IMR-90 (cell line): ENCODE measurements at regions not wholly inside any gene's neighbourhood (a gene's known extent, or its start where the extent isn't known, plus 50 kb on each side); places are given as distances from the start of the nearest gene placed in this dataset.

ENCODE experiments used
- CEBPB ChIP-seq: IDR thresholded peaks from 2 replicates; pipeline ENCODE4 v1.6.1; 2012; ENCODE audit warnings: low read depth, low read length, improper control_type of control experiment
- MXI1 ChIP-seq: IDR thresholded peaks from 2 replicates; pipeline ENCODE4 v1.6.1; 2012; ENCODE audit warnings: low read depth, mild to moderate bottlenecking, low read length, moderate library complexity, borderline replicate concordance
- POLR2A ChIP-seq: IDR thresholded peaks from 2 replicates; pipeline ENCODE4 v1.6.1; 2012; ENCODE audit warnings: mild to moderate bottlenecking, low read depth, low read length
- SMC3 ChIP-seq: fragments of 150-350 bp; IDR thresholded peaks from 2 replicates; pipeline ENCODE4 v1.6.1; 2016; ENCODE audit warnings: low read depth, mild to moderate bottlenecking, antibody characterized with exemption, low read length, moderate library complexity
- TF ChIP-seq, protein P1 (sequence below): conservative IDR thresholded peaks from 2 replicates; pipeline ENCODE4 v1.5.1; 2012; ENCODE audit warnings: mild to moderate bottlenecking, low read depth, low read length, improper control_type of control experiment

DNA sequence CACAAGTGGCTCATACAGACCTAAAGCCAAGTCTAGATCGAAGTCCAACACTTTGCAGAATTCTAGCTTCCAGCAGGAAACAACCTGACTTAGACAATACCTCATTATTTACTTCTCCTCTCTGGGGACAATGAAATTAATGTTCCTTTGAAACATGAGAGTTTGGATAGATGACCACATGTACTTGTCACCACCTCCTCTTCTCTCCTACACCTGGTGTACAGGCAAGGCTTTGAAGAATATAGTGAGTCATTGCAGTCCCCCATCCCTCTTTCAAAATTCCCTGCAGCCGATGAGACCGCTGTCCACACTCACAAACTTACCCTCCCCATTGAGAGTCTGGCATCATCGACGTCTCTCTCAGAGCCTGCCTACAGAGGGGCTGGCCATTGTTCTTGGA is 189.0 kb upstream of the HES1 start:
- TF ChIP-seq MXI1 (no peak), CEBPB (no peak), POLR2A (no peak), SMC3 (no peak)
- TF ChIP-seq, protein P1, sequence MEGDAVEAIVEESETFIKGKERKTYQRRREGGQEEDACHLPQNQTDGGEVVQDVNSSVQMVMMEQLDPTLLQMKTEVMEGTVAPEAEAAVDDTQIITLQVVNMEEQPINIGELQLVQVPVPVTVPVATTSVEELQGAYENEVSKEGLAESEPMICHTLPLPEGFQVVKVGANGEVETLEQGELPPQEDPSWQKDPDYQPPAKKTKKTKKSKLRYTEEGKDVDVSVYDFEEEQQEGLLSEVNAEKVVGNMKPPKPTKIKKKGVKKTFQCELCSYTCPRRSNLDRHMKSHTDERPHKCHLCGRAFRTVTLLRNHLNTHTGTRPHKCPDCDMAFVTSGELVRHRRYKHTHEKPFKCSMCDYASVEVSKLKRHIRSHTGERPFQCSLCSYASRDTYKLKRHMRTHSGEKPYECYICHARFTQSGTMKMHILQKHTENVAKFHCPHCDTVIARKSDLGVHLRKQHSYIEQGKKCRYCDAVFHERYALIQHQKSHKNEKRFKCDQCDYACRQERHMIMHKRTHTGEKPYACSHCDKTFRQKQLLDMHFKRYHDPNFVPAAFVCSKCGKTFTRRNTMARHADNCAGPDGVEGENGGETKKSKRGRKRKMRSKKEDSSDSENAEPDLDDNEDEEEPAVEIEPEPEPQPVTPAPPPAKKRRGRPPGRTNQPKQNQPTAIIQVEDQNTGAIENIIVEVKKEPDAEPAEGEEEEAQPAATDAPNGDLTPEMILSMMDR = no peak
